Ishikawa (cell line): ENCODE measurements at regions not wholly inside any gene's neighbourhood (a gene's known extent, or its start where the extent isn't known, plus 50 kb on each side); places are given as distances from the start of the nearest gene placed in this dataset.

Source experiments
- CEBPB ChIP-seq: IDR thresholded peaks from 2 replicates; pipeline ENCODE4 v1.6.1; 2012
- CREB1 ChIP-seq: IDR thresholded peaks from 2 replicates; pipeline ENCODE4 v1.6.1; 2012; ENCODE audit warnings: low read depth
- EGR1 ChIP-seq: IDR thresholded peaks from 2 replicates; pipeline ENCODE4 v1.6.1; 2012
- EP300 ChIP-seq: IDR thresholded peaks from 2 replicates; pipeline ENCODE4 v1.6.1; 2012; ENCODE audit warnings: borderline replicate concordance
- FOXM1 ChIP-seq: IDR thresholded peaks from 2 replicates; pipeline ENCODE4 v1.6.1; 2012; ENCODE audit warnings: low read depth, borderline replicate concordance
- MAX ChIP-seq: IDR thresholded peaks from 2 replicates; pipeline ENCODE4 v1.6.1; 2012
- NFIC ChIP-seq: IDR thresholded peaks from 2 replicates; pipeline ENCODE4 v1.6.1; 2012
- RAD21 ChIP-seq: IDR thresholded peaks from 2 replicates; pipeline ENCODE4 v1.6.1; 2012; ENCODE audit warnings: low read depth
- REST ChIP-seq: IDR thresholded peaks from 2 replicates; pipeline ENCODE4 v1.6.1; 2012; ENCODE audit warnings: low read depth, mild to moderate bottlenecking
- TAF1 ChIP-seq: IDR thresholded peaks from 2 replicates; pipeline ENCODE4 v1.6.1; 2012; ENCODE audit warnings: low read depth, mild to moderate bottlenecking
- TCF12 ChIP-seq: IDR thresholded peaks from 2 replicates; pipeline ENCODE4 v1.6.1; 2012; ENCODE audit warnings: low read depth
- TEAD4 ChIP-seq: IDR thresholded peaks from 2 replicates; pipeline ENCODE4 v1.6.1; 2012
- YY1 ChIP-seq: IDR thresholded peaks from 2 replicates; pipeline ENCODE4 v1.6.1; 2012; ENCODE audit warnings: low read depth
- ZBTB7A ChIP-seq: IDR thresholded peaks from 2 replicates; pipeline ENCODE4 v1.6.1; 2012; ENCODE audit warnings: low read depth
- TF ChIP-seq, protein P1 (sequence below): IDR thresholded peaks from 2 replicates; pipeline ENCODE4 v1.6.1; 2012

GRCh38 chr22:27110665-27111451 lies 453.5 kb downstream of the MIAT start:
- no peak for TF ChIP-seq EP300
- TF ChIP-seq, protein P1, sequence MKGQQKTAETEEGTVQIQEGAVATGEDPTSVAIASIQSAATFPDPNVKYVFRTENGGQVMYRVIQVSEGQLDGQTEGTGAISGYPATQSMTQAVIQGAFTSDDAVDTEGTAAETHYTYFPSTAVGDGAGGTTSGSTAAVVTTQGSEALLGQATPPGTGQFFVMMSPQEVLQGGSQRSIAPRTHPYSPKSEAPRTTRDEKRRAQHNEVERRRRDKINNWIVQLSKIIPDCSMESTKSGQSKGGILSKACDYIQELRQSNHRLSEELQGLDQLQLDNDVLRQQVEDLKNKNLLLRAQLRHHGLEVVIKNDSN, result no peak
- TF ChIP-seq TCF12, result no peak
- TF ChIP-seq CREB1, result no peak
- TF ChIP-seq TAF1, result no peak
- no peak for TF ChIP-seq CEBPB
- TF ChIP-seq EGR1, result no peak
- no peak for TF ChIP-seq TEAD4
- TF ChIP-seq RAD21, result no peak
- TF ChIP-seq ZBTB7A, result no peak
- TF ChIP-seq NFIC, result no peak
- TF ChIP-seq MAX, result no peak
- no peak for TF ChIP-seq REST
- TF ChIP-seq YY1, result no peak
- no peak for TF ChIP-seq FOXM1

DNA sequence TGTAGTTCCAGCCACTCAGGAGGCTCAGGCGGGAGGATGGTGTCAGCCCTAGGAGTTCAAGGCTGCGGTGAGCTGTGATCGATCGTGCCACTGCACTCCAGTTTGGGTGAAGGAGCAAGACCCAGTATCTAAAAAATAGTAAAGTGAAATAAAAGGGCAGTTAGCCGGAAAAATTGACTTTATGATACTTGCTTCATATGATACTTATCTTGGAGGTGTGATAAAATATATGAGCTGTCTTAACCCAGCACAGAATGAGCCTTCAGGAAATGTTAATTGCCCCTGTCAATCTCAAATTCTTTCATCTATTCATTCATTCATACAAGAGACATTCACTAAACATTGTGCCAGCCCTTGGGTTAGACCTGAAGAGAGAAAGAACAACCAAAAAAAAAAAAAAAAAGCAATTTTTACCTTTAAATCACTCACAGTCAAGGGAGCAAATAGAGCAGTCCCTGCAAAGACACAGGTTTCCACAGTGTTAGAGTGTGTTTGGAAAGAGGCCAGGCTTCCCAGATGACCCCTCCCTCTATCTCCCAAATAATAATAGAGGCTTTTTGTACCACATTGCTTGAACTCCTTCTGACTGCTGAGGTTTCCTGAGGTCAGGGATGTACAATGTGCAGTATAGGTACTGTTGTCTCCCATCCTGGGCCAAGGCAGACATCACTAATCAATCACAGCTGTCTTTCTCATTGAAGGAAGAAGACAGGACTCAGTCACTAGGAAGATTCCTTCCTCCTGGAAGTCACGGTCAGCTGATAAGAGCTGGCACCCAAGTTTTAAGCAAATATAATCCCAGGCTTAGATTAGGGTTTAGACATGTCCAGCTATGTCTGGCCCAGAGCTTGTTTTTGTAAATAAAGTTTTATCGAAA lies 454.6 kb downstream of the MIAT start:
- no peak for TF ChIP-seq YY1
- TF ChIP-seq FOXM1, result no peak
- no peak for TF ChIP-seq TCF12
- TF ChIP-seq CREB1, result no peak
- TF ChIP-seq TEAD4, result no peak
- no peak for TF ChIP-seq EGR1
- TF ChIP-seq RAD21, result no peak
- no peak for TF ChIP-seq TAF1
- TF ChIP-seq EP300, result no peak

DNA sequence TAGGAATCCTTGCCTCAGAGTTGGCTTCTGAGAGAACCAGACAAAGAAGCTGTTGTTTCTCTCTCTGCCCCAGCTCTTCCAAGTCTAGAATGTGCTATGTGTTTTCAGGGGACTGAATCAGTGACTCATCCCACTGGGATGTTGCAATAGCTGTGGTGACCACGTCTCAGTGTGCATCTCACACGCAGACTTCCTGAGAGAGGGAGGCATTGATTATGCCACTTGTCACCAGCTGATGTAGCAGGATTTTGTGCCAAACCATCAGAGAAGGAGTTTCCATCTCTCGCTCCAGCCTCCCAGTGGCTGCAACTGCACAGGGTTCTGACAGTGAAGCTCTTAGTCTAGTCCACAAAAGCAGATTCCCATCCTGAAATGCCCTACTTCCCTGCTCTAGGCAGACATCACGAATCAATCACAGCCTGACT lies 455.8 kb downstream of the MIAT start:
- TF ChIP-seq TAF1, result no peak
- no peak for TF ChIP-seq EGR1
- no peak for TF ChIP-seq EP300
- no peak for TF ChIP-seq TCF12
- TF ChIP-seq MAX, result no peak
- no peak for TF ChIP-seq CREB1
- no peak for TF ChIP-seq CEBPB
- TF ChIP-seq, protein P1, result no peak
- TF ChIP-seq NFIC, result no peak
- no peak for TF ChIP-seq REST
- TF ChIP-seq ZBTB7A, result no peak
- no peak for TF ChIP-seq TEAD4
- no peak for TF ChIP-seq RAD21
- no peak for TF ChIP-seq YY1
- no peak for TF ChIP-seq FOXM1

- TF ChIP-seq MAX, result no peak
- no peak for TF ChIP-seq EP300
- TF ChIP-seq TAF1, result no peak
- TF ChIP-seq NFIC, result no peak
- TF ChIP-seq TCF12, result no peak
- no peak for TF ChIP-seq ZBTB7A
- TF ChIP-seq FOXM1, result no peak
- no peak for TF ChIP-seq REST
- TF ChIP-seq, protein P1, result no peak
- TF ChIP-seq RAD21, result no peak
These were observed 456.3 kb downstream of the MIAT start for GRCh38 chr22:27113641-27114040.
